Keratinocyte (primary cell): ENCODE measurements at regions not wholly inside any gene's neighbourhood (a gene's known extent, or its start where the extent isn't known, plus 50 kb on each side); places are given as distances from the start of the nearest gene placed in this dataset.

Experiments
- EZH2 ChIP-seq: IDR thresholded peaks from one replicate; pipeline ENCODE4 v1.6.1; 2012; ENCODE audit warnings: inconsistent platforms, mild to moderate bottlenecking, low read length, moderate library complexity
- TF ChIP-seq, protein P1 (sequence below), 3 experiments: IDR thresholded peaks in 1 of 3; conservative IDR thresholded peaks in 1 of 3; optimal IDR thresholded peaks in 1 of 3; 2 replicates in 2 of 3; 3 replicates in 1 of 3; pipeline versions ENCODE3 to v1.5.1; 2011; ENCODE audit warnings: low read length in 3 of 3, mild to moderate bottlenecking in 3 of 3, moderate library complexity in 2 of 3, control low read depth in 1 of 3, inconsistent platforms in 1 of 3; ENCODE audit not compliant: insufficient read depth in 2 of 3; ENCODE audit errors: extremely low read depth in 1 of 3

DNA sequence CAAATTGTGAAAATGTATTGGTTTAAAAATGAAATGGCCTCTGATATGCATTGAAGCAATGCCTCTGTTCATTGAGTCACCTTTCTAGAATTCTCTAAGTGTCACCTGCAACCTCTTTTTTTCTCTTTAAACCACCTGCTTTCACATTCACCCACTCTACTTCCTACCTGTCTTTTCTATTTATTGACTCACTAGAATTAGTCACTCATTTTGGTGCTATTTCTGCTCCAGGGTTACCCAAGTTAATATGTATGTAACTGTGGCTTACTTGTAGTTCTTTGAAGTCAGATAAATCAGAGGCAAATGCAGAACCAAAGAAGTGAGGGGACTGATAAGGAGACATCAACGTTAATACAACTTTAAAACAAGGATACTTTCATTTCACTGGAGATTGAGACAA, 674.7 kb downstream of the CCSER2 start:
- TF ChIP-seq, protein P1, sequence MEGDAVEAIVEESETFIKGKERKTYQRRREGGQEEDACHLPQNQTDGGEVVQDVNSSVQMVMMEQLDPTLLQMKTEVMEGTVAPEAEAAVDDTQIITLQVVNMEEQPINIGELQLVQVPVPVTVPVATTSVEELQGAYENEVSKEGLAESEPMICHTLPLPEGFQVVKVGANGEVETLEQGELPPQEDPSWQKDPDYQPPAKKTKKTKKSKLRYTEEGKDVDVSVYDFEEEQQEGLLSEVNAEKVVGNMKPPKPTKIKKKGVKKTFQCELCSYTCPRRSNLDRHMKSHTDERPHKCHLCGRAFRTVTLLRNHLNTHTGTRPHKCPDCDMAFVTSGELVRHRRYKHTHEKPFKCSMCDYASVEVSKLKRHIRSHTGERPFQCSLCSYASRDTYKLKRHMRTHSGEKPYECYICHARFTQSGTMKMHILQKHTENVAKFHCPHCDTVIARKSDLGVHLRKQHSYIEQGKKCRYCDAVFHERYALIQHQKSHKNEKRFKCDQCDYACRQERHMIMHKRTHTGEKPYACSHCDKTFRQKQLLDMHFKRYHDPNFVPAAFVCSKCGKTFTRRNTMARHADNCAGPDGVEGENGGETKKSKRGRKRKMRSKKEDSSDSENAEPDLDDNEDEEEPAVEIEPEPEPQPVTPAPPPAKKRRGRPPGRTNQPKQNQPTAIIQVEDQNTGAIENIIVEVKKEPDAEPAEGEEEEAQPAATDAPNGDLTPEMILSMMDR (optimal IDR thresholded peaks at IDR 0.05 in 1 of 3, IDR thresholded peaks at IDR 0.05 in 1 of 3, conservative IDR thresholded peaks at IDR 0.05 in 1 of 3; ENCODE audit: extremely low read depth in 1 of 3, insufficient read depth in 2 of 3, low read length in 3 of 3), result no peak
- TF ChIP-seq EZH2, result no peak
